HCT116 (cell line): ENCODE measurements at regions not wholly inside any gene's neighbourhood (a gene's known extent, or its start where the extent isn't known, plus 50 kb on each side); places are given as distances from the start of the nearest gene placed in this dataset.

ENCODE experiments used
- ATAC-seq: fragments of 200-7000 bp; cut with Tn5 transposase; 2 replicates; pipeline ENCODE4 v1.9.1; 2020; ENCODE audit warnings: mild to moderate bottlenecking, moderate library complexity
- BruUV-seq: library from RNA; stranded (reverse); fragments of 400-500 nt; replicated peaks from 2 replicates; lab custom pipeline; 2021; lab: Mats Ljungman, UMichigan
- CTCF ChIA-PET: fragments of 300-600 bp; sonication (Branson Sonifier 250); formaldehyde crosslinking; loops from one replicate; lab custom pipeline; 2021; ENCODE audit warnings: antibody characterized with exemption; lab: Charles Lee
- POLR2A ChIA-PET: fragments of 300-600, 350-600 bp; sonication (Branson Sonifier 250); formaldehyde crosslinking; loops from one replicate; lab custom pipeline; 2021; ENCODE audit warnings: antibody characterized with exemption; lab: Charles Lee
- RAD21 ChIA-PET, 2 experiments: fragments of 300-600 bp; sonication (Branson Sonifier 250); formaldehyde crosslinking; loops; one replicate each; lab custom pipeline; 2023; ENCODE audit warnings: low total read pairs in 2 of 2; ENCODE audit not compliant: uncharacterized antibody in 2 of 2, unreplicated experiment in 2 of 2, low non-redundant PET in 1 of 2; lab: Charles Lee
- DNase-seq: peaks from one replicate; pipeline ENCODE4 v3.0.0-alpha.2; 2010; ENCODE audit warnings: low read depth, low spot score
- H2AFZ ChIP-seq: fragments of 200-600 bp; shearing (Covaris generic), sonication (generic); 2 replicates; pipeline ENCODE4 v1.6.1; 2017; ENCODE audit warnings: low read depth, mixed run types, mixed read lengths, antibody characterized with exemption, low read length; ENCODE audit not compliant: poor library complexity, severe bottlenecking
- H3K27ac ChIP-seq: 2 replicates; pipeline ENCODE4 v1.5.1; 2012; ENCODE audit warnings: low read depth, low read length
- H3K27me3 ChIP-seq: fragments of 200-600 bp; sonication (generic); 2 replicates; pipeline ENCODE4 v1.6.1; 2016; ENCODE audit warnings: mixed run types, low read length, mixed read lengths; ENCODE audit not compliant: insufficient read depth
- H3K36me3 ChIP-seq, 2 experiments: fragments of 200-500 bp in 1 of 2; fragments of 200-600 bp in 1 of 2; sonication (Bioruptor generic) in 1 of 2; sonication (generic) in 1 of 2; 2 replicates each; pipeline versions ENCODE4 v1.5.1 to v1.6.1; 2014 to 2016; ENCODE audit warnings: low read length in 2 of 2, inconsistent platforms in 1 of 2, mixed read lengths in 1 of 2, mixed run types in 1 of 2; ENCODE audit not compliant: insufficient read depth in 2 of 2, control insufficient read depth in 1 of 2
- H3K4me1 ChIP-seq, 2 experiments: fragments of 200-600 bp in 1 of 2; sonication (generic) in 1 of 2; 2 replicates each; pipeline versions ENCODE4 v1.5.1 to v1.6.1; 2012 to 2017; ENCODE audit warnings: low read length in 2 of 2, inconsistent platforms in 1 of 2, mild to moderate bottlenecking in 1 of 2, mixed read lengths in 1 of 2, mixed run types in 1 of 2, moderate library complexity in 1 of 2; ENCODE audit not compliant: insufficient read depth in 2 of 2, control insufficient read depth in 1 of 2
- H3K4me2 ChIP-seq: fragments of 200-600 bp; sonication (generic); 2 replicates; pipeline ENCODE4 v1.6.1; 2017; ENCODE audit warnings: mixed run types, low read length, mixed read lengths
- H3K4me3 ChIP-seq, 2 experiments: fragments of 200-600 bp in 1 of 2; sonication (generic) in 1 of 2; replicated peaks in 1 of 2; 2 replicates each; pipeline ENCODE4 v1.5.1; 2011 to 2016; ENCODE audit warnings: low read length in 2 of 2, control low read depth in 1 of 2, low read depth in 1 of 2, mild to moderate bottlenecking in 1 of 2, mixed read lengths in 1 of 2, mixed run types in 1 of 2
- H3K79me2 ChIP-seq: fragments of 200-600 bp; sonication (generic); 2 replicates; pipeline ENCODE4 v1.6.1; 2017; ENCODE audit warnings: mild to moderate bottlenecking, mixed run types, low read length, moderate library complexity, mixed read lengths; ENCODE audit not compliant: insufficient read depth
- H3K9ac ChIP-seq: fragments of 200-600 bp; sonication (generic); 2 replicates; pipeline ENCODE4 v1.6.1; 2016; ENCODE audit warnings: low read length, mixed read lengths
- H3K9me2 ChIP-seq: fragments of 200-600 bp; sonication (generic), shearing (Covaris generic); 2 replicates; pipeline ENCODE4 v1.6.1; 2017; ENCODE audit warnings: mixed run types, mild to moderate bottlenecking, moderate library complexity; ENCODE audit not compliant: insufficient read depth
- H3K9me3 ChIP-seq, 2 experiments: fragments of 200-500 bp in 1 of 2; fragments of 200-600 bp in 1 of 2; sonication (Bioruptor generic) in 1 of 2; sonication (generic) in 1 of 2; 2 replicates each; pipeline ENCODE4 v1.6.1; 2014 to 2017; ENCODE audit warnings: low read length in 2 of 2, mixed read lengths in 2 of 2, inconsistent platforms in 1 of 2, low read depth in 1 of 2, mild to moderate bottlenecking in 1 of 2, mixed run types in 1 of 2, moderate library complexity in 1 of 2; ENCODE audit not compliant: control insufficient read depth in 1 of 2, insufficient read depth in 1 of 2
- H4K20me1 ChIP-seq: fragments of 200-600 bp; sonication (generic), shearing (Covaris generic); 2 replicates; pipeline ENCODE4 v1.6.1; 2017; ENCODE audit warnings: mixed run types, mild to moderate bottlenecking, moderate library complexity; ENCODE audit not compliant: insufficient read depth
- ATF3 ChIP-seq: IDR thresholded peaks from 2 replicates; pipeline ENCODE4 v1.6.1; 2012
- CEBPB ChIP-seq: IDR thresholded peaks from 2 replicates; pipeline ENCODE4 v1.6.1; 2012; ENCODE audit warnings: low read depth
- ELF1 ChIP-seq: IDR thresholded peaks from 2 replicates; pipeline ENCODE4 v1.6.1; 2012; ENCODE audit warnings: low read depth, borderline replicate concordance
- EZH2 ChIP-seq: fragments of 200-600 bp; sonication (generic); IDR thresholded peaks from 2 replicates; pipeline ENCODE4 v1.6.1; 2017; ENCODE audit warnings: antibody characterized with exemption, mixed run types
- EZH2phosphoT487 ChIP-seq: fragments of 200-600 bp; IDR thresholded peaks from 2 replicates; pipeline ENCODE4 v1.6.1; 2018; ENCODE audit warnings: antibody characterized with exemption, borderline replicate concordance
- FOSL1 ChIP-seq: IDR thresholded peaks from 2 replicates; pipeline ENCODE4 v1.6.1; 2012; ENCODE audit warnings: low read depth
- JUND ChIP-seq: IDR thresholded peaks from 2 replicates; pipeline ENCODE4 v1.6.1; 2012
- MAX ChIP-seq: IDR thresholded peaks from 2 replicates; pipeline ENCODE4 v1.6.1; 2012
- POLR2A ChIP-seq: IDR thresholded peaks from 2 replicates; pipeline ENCODE4 v1.7.0; 2011; ENCODE audit warnings: borderline replicate concordance; ENCODE audit not compliant: insufficient read depth, insufficient read length; ENCODE audit errors: extremely low read depth
- POLR2AphosphoS5 ChIP-seq: IDR thresholded peaks from 2 replicates; pipeline ENCODE4 v1.6.1; 2011; ENCODE audit warnings: mild to moderate bottlenecking, low read depth, low read length, moderate library complexity
- REST ChIP-seq: IDR thresholded peaks from 2 replicates; pipeline ENCODE4 v1.6.1; 2012; ENCODE audit warnings: low read depth
- SIN3A ChIP-seq: IDR thresholded peaks from 2 replicates; pipeline ENCODE4 v1.6.1; 2012; ENCODE audit warnings: low read depth
- SP1 ChIP-seq: IDR thresholded peaks from 2 replicates; pipeline ENCODE4 v1.6.1; 2012; ENCODE audit warnings: low read depth
- SRF ChIP-seq: IDR thresholded peaks from 2 replicates; pipeline ENCODE4 v1.6.1; 2012; ENCODE audit warnings: low read depth
- TCF7L2 ChIP-seq: IDR thresholded peaks from 2 replicates; pipeline ENCODE4 v1.7.0; 2011; ENCODE audit warnings: borderline replicate concordance, inconsistent platforms; ENCODE audit not compliant: insufficient read depth, insufficient read length; ENCODE audit errors: extremely low read depth
- YY1 ChIP-seq: IDR thresholded peaks from 2 replicates; pipeline ENCODE4 v1.6.1; 2011; ENCODE audit warnings: low read length, low read depth, moderate library complexity, mild to moderate bottlenecking; ENCODE audit not compliant: insufficient replicate concordance; ENCODE audit errors: extremely low read depth
- ZBTB33 ChIP-seq: IDR thresholded peaks from 2 replicates; pipeline ENCODE4 v1.6.1; 2011; ENCODE audit warnings: mild to moderate bottlenecking, low read length, moderate library complexity; ENCODE audit not compliant: insufficient replicate concordance; ENCODE audit errors: extremely low read depth
- ZFX ChIP-seq: fragments of 450-650 bp; IDR thresholded peaks from 2 replicates; pipeline ENCODE4 v1.6.1; 2017
- ZNF274 ChIP-seq: fragments of 200-500 bp; sonication (Bioruptor generic); IDR thresholded peaks from 2 replicates; pipeline ENCODE4 v1.6.1; 2014; ENCODE audit warnings: mild to moderate bottlenecking, low read depth, low read length, inconsistent platforms
- intact Hi-C: fragments of 100-400 bp; cut with micrococcal nuclease; formaldehyde crosslinking; loops from 2 replicates; pipeline ENCODE4 v1.10.0; 2022

- TF ChIP-seq POLR2AphosphoS5 = no peak
Measured at GRCh38 chr20:7305976-7306375, 538.5 kb downstream of the BMP2 start (continued).

- H2AFZ ChIP-seq = no peak overlapping the region
- H3K4me1 ChIP-seq = no peaks in the 10 kb centered on the region
- H3K27ac ChIP-seq = no peak overlapping the region
- no peaks in the 10 kb centered on the region for H3K9me2 ChIP-seq
- no peaks in the 10 kb centered on the region for H4K20me1 ChIP-seq
- H3K36me3 ChIP-seq = no peaks in the 10 kb centered on the region
- ATAC-seq (no peak), DNase-seq (no peak)
- H3K4me3 ChIP-seq = no peak overlapping the region
- ChIA-PET CTCF (no interaction called here), POLR2A (no interaction called here), RAD21 (no interaction called here)
- no TSS peak for BruUV-seq
- TF ChIP-seq FOSL1 (no peak), YY1 (no peak), ELF1 (no peak), ZNF274 (no peak), ZFX (no peak), POLR2A (no peak), JUND (no peak), EZH2phosphoT487 (no peak), SRF (no peak), ATF3 (no peak), REST (no peak), ZBTB33 (no peak), SIN3A (no peak), POLR2AphosphoS5 (no peak), TCF7L2 (no peak), CEBPB (no peak), SP1 (no peak), EZH2 (no peak), MAX (no peak)
- H3K9ac ChIP-seq = no peak overlapping the region
- H3K4me2 ChIP-seq = no peak overlapping the region
- H3K27me3 ChIP-seq = no peaks in the 10 kb centered on the region
- H3K79me2 ChIP-seq = no peaks in the 10 kb centered on the region
- H3K9me3 ChIP-seq = peaks cover 4 to 20% of the 10 kb centered on the region in 2 experiments; a peak in 2 of 4 replicates
- intact Hi-C loops = no loop called here
Measured at GRCh38 chr20:7308163-7308562, 540.7 kb downstream of the BMP2 start.
